Stomach (tissue), 8 donors: ENCODE measurements at regions not wholly inside any gene's neighbourhood (a gene's known extent, or its start where the extent isn't known, plus 50 kb on each side); places are given as distances from the start of the nearest gene placed in this dataset.

Experiments
- DNase-seq, 2 donors: peaks; one replicate each; pipeline versions ENCODE4 v3.0.0 to v3.0.0-alpha.2; 2013 to 2019
- H3K27ac ChIP-seq, 5 donors: fragments of 200-600 bp in 4 of 5; sonication (generic) in 4 of 5; one replicate each; pipeline ENCODE4 v1.5.1; 2013 to 2019; ENCODE audit warnings: mild to moderate bottlenecking in 1 of 5, moderate library complexity in 1 of 5
- H3K27me3 ChIP-seq, 3 donors: fragments of 200-600 bp; sonication (generic); one replicate each; pipeline ENCODE4 v1.5.1; 2017 to 2019; ENCODE audit warnings: mixed run types in 1 of 3
- H3K36me3 ChIP-seq, 4 donors: fragments of 200-600 bp; sonication (generic); 1 replicate in 3 of 4; 2 replicates in 1 of 4; pipeline ENCODE4 v1.5.1; 2016 to 2019
- H3K4me1 ChIP-seq, 4 donors: fragments of 200-600 bp; sonication (generic); one replicate each; pipeline ENCODE4 v1.5.1; 2016 to 2019
- H3K4me3 ChIP-seq, 4 donors: fragments of 200-600 bp; sonication (generic) in 3 of 4; one replicate each; pipeline ENCODE4 v1.5.1; 2016 to 2019; ENCODE audit warnings: mild to moderate bottlenecking in 1 of 4
- H3K9me3 ChIP-seq, 4 donors: fragments of 200-600 bp; sonication (generic); one replicate each; pipeline ENCODE4 v1.5.1; 2016 to 2019
- EP300 ChIP-seq: sonication (generic); formaldehyde crosslinking; IDR thresholded peaks from one replicate; pipeline ENCODE4 v1.6.1; 2017; ENCODE audit warnings: antibody characterized with exemption
- POLR2A ChIP-seq, 4 donors: fragments of 450-650 bp; IDR thresholded peaks; one replicate each; pipeline ENCODE4 v1.6.1; 2016; ENCODE audit warnings: antibody characterized with exemption in 4 of 4, control low read depth in 2 of 4, mild to moderate bottlenecking in 1 of 4, moderate library complexity in 1 of 4
- POLR2AphosphoS5 ChIP-seq, 3 donors: sonication (generic); formaldehyde crosslinking; IDR thresholded peaks; one replicate each; pipeline ENCODE4 v1.6.1; 2016; ENCODE audit warnings: antibody characterized with exemption in 3 of 3
- WGBS, 5 donors: extraction: QIAGEN DNeasy Blood & Tissue Kit in 3 of 5; methylation state at CpG; one replicate each; pipeline versions ENCODE4 v1.1.5 to v1.1.7; 2013 to 2018; 5-methylcytosine and 5-hydroxymethylcytosine counted together
- intact Hi-C: fragments of 100-400 bp; cut with DNase I; formaldehyde crosslinking; loops from one replicate; pipeline ENCODE4 v1.15.1; 2023; ENCODE audit warnings: low total_unique reads
- TF ChIP-seq, protein P1 (sequence below), 7 experiments: fragments of 450-650 bp in 4 of 7; fragments of 200-600 bp in 3 of 7; sonication (generic) in 3 of 7; IDR thresholded peaks; one replicate each; pipeline ENCODE4 v1.5.1; 2016 to 2019; ENCODE audit warnings: antibody characterized with exemption in 7 of 7, control low read depth in 2 of 7, mild to moderate bottlenecking in 1 of 7
- donor health status: healthy with polysubstance abuse.
- donor health status: Bipolar disorder and iron deficiency.
- donor health status: healthy.

DNA sequence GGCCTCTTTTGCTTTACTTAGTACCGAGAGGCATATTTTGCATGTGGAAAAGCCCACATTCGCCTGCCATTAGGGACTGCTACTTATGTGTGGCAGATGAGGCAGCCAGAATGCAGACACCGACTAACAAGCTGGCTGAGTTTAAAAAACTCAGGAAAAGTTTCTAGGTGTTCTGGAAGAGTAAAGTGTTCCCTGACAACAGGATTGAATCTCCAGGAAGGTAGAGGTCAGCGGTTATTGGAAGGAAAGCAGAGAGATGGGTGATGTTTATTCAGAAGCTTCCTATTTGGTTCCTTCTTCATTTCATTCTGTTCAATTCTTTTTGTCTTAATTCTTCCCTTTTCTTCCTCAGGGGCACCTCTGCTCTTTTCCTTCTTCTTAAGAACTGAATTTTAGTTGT is 206.9 kb upstream of the SNX7 start:
- no peaks in the 10 kb centered on the region for H3K27me3 ChIP-seq
- intact Hi-C loops = no loop called here
- H3K4me3 ChIP-seq = no peak overlapping the region
- no peak for TF ChIP-seq POLR2A (IDR thresholded peaks at IDR 0.05)
- no peak for TF ChIP-seq POLR2AphosphoS5 (IDR thresholded peaks at IDR 0.05)
- TF ChIP-seq, protein P1, sequence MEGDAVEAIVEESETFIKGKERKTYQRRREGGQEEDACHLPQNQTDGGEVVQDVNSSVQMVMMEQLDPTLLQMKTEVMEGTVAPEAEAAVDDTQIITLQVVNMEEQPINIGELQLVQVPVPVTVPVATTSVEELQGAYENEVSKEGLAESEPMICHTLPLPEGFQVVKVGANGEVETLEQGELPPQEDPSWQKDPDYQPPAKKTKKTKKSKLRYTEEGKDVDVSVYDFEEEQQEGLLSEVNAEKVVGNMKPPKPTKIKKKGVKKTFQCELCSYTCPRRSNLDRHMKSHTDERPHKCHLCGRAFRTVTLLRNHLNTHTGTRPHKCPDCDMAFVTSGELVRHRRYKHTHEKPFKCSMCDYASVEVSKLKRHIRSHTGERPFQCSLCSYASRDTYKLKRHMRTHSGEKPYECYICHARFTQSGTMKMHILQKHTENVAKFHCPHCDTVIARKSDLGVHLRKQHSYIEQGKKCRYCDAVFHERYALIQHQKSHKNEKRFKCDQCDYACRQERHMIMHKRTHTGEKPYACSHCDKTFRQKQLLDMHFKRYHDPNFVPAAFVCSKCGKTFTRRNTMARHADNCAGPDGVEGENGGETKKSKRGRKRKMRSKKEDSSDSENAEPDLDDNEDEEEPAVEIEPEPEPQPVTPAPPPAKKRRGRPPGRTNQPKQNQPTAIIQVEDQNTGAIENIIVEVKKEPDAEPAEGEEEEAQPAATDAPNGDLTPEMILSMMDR (IDR thresholded peaks at IDR 0.05) = no peak
- no peak for TF ChIP-seq EP300
- no peak overlapping the region for H3K27ac ChIP-seq
- no peaks in the 10 kb centered on the region for H3K4me1 ChIP-seq
- WGBS, 5 donors = 76 to 86% (median 82%) methylated on average over 4 of the region's 4 CpGs
- H3K9me3 ChIP-seq = no peaks in the 10 kb centered on the region
- DNase-seq = no peak
- H3K36me3 ChIP-seq = no peaks in the 10 kb centered on the region

- Histone ChIP-seq H3K4me1 (no peaks in the 10 kb centered on the region), H3K9me3 (no peaks in the 10 kb centered on the region), H3K27ac (no peak overlapping the region), H3K4me3 (no peak overlapping the region), H3K36me3 (no peaks in the 10 kb centered on the region), H3K27me3 (no peaks in the 10 kb centered on the region)
- WGBS, 5 donors = 73 to 96% (median 85%) methylated on average over 1 of the region's 1 CpG
- intact Hi-C loops = no loop called here
- TF ChIP-seq, protein P1 (IDR thresholded peaks at IDR 0.05) = no peak
- TF ChIP-seq EP300 (no peak), POLR2A (IDR thresholded peaks at IDR 0.05) (no peak), POLR2AphosphoS5 (IDR thresholded peaks at IDR 0.05) (no peak)
- no peak for DNase-seq
Observed at GRCh38 chr1:98453066-98453465, 208.5 kb upstream of the SNX7 start.

- DNase-seq = peak in 1 of 2 donors; percentile 23
- Histone ChIP-seq H3K4me3 (no peak overlapping the region), H3K9me3 (no peaks in the 10 kb centered on the region), H3K27me3 (no peaks in the 10 kb centered on the region), H3K27ac (no peak overlapping the region), H3K36me3 (no peaks in the 10 kb centered on the region), H3K4me1 (no peaks in the 10 kb centered on the region)
- TF ChIP-seq EP300 (no peak), POLR2A (IDR thresholded peaks at IDR 0.05) (no peak)
- WGBS, 5 donors = 42 to 60% (median 48%) methylated on average over 2 of the region's 2 CpGs
- intact Hi-C loops = no loop called here
Observed at GRCh38 chr1:98452162-98452561, 209.4 kb upstream of the SNX7 start.

DNA sequence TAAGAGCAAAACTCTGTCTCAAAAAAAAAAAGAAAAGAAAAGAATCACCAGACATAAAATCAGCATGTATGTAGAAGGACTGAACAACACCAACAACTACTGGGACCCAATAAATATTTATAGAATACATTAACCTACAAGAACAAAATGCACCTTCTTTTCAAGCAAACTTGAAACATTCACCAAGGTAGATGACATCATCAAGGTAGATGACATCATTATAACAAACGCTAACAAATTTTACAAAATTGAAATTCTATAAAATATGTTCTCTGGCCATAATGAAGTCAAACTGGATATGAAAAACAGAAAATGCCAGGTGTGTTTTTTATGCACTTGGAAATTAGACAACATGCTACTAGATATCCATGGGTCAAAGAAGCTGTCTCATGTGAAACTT is 220.2 kb upstream of the SNX7 start:
- H3K27ac ChIP-seq = no peak overlapping the region
- H3K4me3 ChIP-seq = no peak overlapping the region
- H3K27me3 ChIP-seq = no peaks in the 10 kb centered on the region
- no peak for DNase-seq
- H3K4me1 ChIP-seq = no peaks in the 10 kb centered on the region
- WGBS, 5 donors = 97 to 100% (median 99%) methylated on average over 1 of the region's 1 CpG
- no peaks in the 10 kb centered on the region for H3K9me3 ChIP-seq
- intact Hi-C loops = no loop called here
- H3K36me3 ChIP-seq = no peaks in the 10 kb centered on the region
- TF ChIP-seq POLR2A (IDR thresholded peaks at IDR 0.05) (no peak), EP300 (no peak), POLR2AphosphoS5 (IDR thresholded peaks at IDR 0.05) (no peak)
- TF ChIP-seq, protein P1 (IDR thresholded peaks at IDR 0.05) = no peak

GRCh38 chr1:98439471-98439870 is 222.1 kb upstream of the SNX7 start:
- no peak for TF ChIP-seq POLR2A (IDR thresholded peaks at IDR 0.05)
- no peak for TF ChIP-seq POLR2AphosphoS5 (IDR thresholded peaks at IDR 0.05)
- TF ChIP-seq EP300 = no peak
- TF ChIP-seq, protein P1 (IDR thresholded peaks at IDR 0.05) = no peak
- intact Hi-C loops = no loop called here
- no peak overlapping the region for H3K27ac ChIP-seq
- WGBS, 5 donors = 81 to 95% (median 90%) methylated on average over 2 of the region's 2 CpGs
- H3K27me3 ChIP-seq = no peaks in the 10 kb centered on the region
- H3K36me3 ChIP-seq = no peaks in the 10 kb centered on the region
- no peak overlapping the region for H3K4me3 ChIP-seq
- no peaks in the 10 kb centered on the region for H3K4me1 ChIP-seq
- H3K9me3 ChIP-seq = no peaks in the 10 kb centered on the region
- no peak for DNase-seq
